Keratinocyte (primary cell): ENCODE measurements at regions not wholly inside any gene's neighbourhood (a gene's known extent, or its start where the extent isn't known, plus 50 kb on each side); places are given as distances from the start of the nearest gene placed in this dataset.

Experiments used
- DNase-seq: peaks from one replicate; pipeline ENCODE4 v3.0.0-alpha.2; 2011; ENCODE audit warnings: low read depth, missing footprints, low spot score
- FAIRE-seq: peaks from 2 replicates; lab custom pipeline; 2011; peaks lifted over from hg19 to GRCh38; lab: Jason Lieb, UNC
- H2AFZ ChIP-seq: 2 replicates; pipeline ENCODE4 v1.6.0; 2012; ENCODE audit warnings: low read length, control low read depth, inconsistent platforms; ENCODE audit not compliant: control insufficient read depth
- H3K27ac ChIP-seq: 2 replicates; pipeline ENCODE4 v1.5.1; 2011; ENCODE audit warnings: low read length; ENCODE audit not compliant: control insufficient read depth, insufficient read depth
- H3K27me3 ChIP-seq: 3 replicates; pipeline ENCODE4 v1.6.0; 2011; ENCODE audit warnings: low read length; ENCODE audit not compliant: control insufficient read depth, insufficient read depth; ENCODE audit errors: extremely low read depth
- H3K36me3 ChIP-seq, 2 experiments: 2 replicates in 1 of 2; 3 replicates in 1 of 2; pipeline ENCODE4 v1.5.1; 2011; ENCODE audit warnings: low read length in 2 of 2, mild to moderate bottlenecking in 1 of 2; ENCODE audit not compliant: control insufficient read depth in 2 of 2, insufficient read depth in 2 of 2; ENCODE audit errors: extremely low read depth in 1 of 2
- H3K4me1 ChIP-seq: 3 replicates; pipeline ENCODE4 v1.5.1; 2011; ENCODE audit warnings: low read length; ENCODE audit not compliant: control insufficient read depth, insufficient read depth; ENCODE audit errors: extremely low read depth
- H3K4me2 ChIP-seq: 3 replicates; pipeline ENCODE4 v1.6.0; 2011; ENCODE audit warnings: low read depth, low read length; ENCODE audit not compliant: control insufficient read depth, insufficient read depth; ENCODE audit errors: extremely low read depth
- H3K4me3 ChIP-seq, 3 experiments: fragments of 200-600 bp in 1 of 3; sonication (generic) in 1 of 3; 2 replicates in 2 of 3; 3 replicates in 1 of 3; pipeline ENCODE4 v1.5.1; 2011 to 2016; ENCODE audit warnings: low read length in 3 of 3, mild to moderate bottlenecking in 3 of 3, control low read depth in 2 of 3, inconsistent platforms in 1 of 3, low read depth in 1 of 3, mixed read lengths in 1 of 3, mixed run types in 1 of 3, moderate library complexity in 1 of 3; ENCODE audit not compliant: control insufficient read depth in 2 of 3, insufficient read depth in 2 of 3; ENCODE audit errors: extremely low read depth in 1 of 3
- H3K79me2 ChIP-seq: 2 replicates; pipeline ENCODE4 v1.6.0; 2012; ENCODE audit warnings: low read length; ENCODE audit not compliant: control insufficient read depth, insufficient read depth
- H3K9ac ChIP-seq: 3 replicates; pipeline ENCODE4 v1.6.0; 2011; ENCODE audit warnings: low read length; ENCODE audit not compliant: control insufficient read depth, insufficient read depth; ENCODE audit errors: extremely low read depth
- H3K9me1 ChIP-seq: 3 replicates; pipeline ENCODE4 v1.6.0; 2011; ENCODE audit warnings: low read length; ENCODE audit not compliant: control insufficient read depth, insufficient read depth; ENCODE audit errors: extremely low read depth
- H3K9me3 ChIP-seq: 2 replicates; pipeline ENCODE4 v1.5.1; 2012; ENCODE audit warnings: low read depth, low read length; ENCODE audit not compliant: control insufficient read depth
- H4K20me1 ChIP-seq: 3 replicates; pipeline ENCODE4 v1.6.0; 2011; ENCODE audit warnings: low read length; ENCODE audit not compliant: control insufficient read depth, insufficient read depth; ENCODE audit errors: extremely low read depth
- CTCF ChIP-seq, 3 experiments: IDR thresholded peaks in 1 of 3; conservative IDR thresholded peaks in 1 of 3; optimal IDR thresholded peaks in 1 of 3; 2 replicates in 2 of 3; 3 replicates in 1 of 3; pipeline versions ENCODE3 to v1.5.1; 2011; ENCODE audit warnings: low read length in 3 of 3, mild to moderate bottlenecking in 3 of 3, moderate library complexity in 2 of 3, control low read depth in 1 of 3, inconsistent platforms in 1 of 3; ENCODE audit not compliant: insufficient read depth in 2 of 3; ENCODE audit errors: extremely low read depth in 1 of 3
- EZH2 ChIP-seq: IDR thresholded peaks from one replicate; pipeline ENCODE4 v1.6.1; 2012; ENCODE audit warnings: inconsistent platforms, mild to moderate bottlenecking, low read length, moderate library complexity
- dilution Hi-C: fragments of 300-500 bp; cut with MboI; formaldehyde crosslinking; loops from one replicate; pipeline ENCODE4 v1.7.0; 2020; ENCODE audit warnings: low sequenced_read_pairs; ENCODE audit not compliant: extremely low pct_ligation_motif_present

DNA sequence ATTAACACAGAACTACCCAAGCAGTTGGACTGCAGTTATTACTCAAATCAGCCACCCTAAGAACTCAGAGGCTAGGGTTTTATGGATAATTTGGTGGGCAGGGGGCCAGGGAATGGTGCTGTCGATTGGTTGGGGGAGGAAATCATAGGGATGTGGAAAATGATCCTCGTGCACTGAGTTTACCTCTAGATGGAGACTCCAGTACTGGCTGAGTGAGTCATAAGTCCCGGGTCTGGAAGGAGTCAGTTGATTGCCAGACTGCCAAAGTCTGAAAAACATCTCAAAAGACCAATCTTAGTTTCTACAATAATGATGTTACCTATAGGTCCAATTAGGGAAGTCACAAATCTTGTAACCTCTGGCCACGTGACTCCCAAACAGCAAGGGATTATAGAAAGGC lies 257.5 kb upstream of the PRMT6 start:
- H3K36me3 ChIP-seq, result no peaks in the 10 kb centered on the region
- H3K27me3 ChIP-seq, result no peaks in the 10 kb centered on the region
- H3K9me1 ChIP-seq, result no peaks in the 10 kb centered on the region
- H3K27ac ChIP-seq, result no peak overlapping the region
- H2AFZ ChIP-seq, result no peak overlapping the region
- H4K20me1 ChIP-seq, result no peaks in the 10 kb centered on the region
- H3K9ac ChIP-seq, result no peak overlapping the region
- DNase-seq (no peak), FAIRE-seq (peak; percentile 76)
- H3K79me2 ChIP-seq, result no peaks in the 10 kb centered on the region
- no peak for TF ChIP-seq EZH2
- peak in 2 of 3 experiments; percentile 11 to 33 for TF ChIP-seq CTCF (optimal IDR thresholded peaks at IDR 0.05 in 1 of 3, IDR thresholded peaks at IDR 0.05 in 1 of 3, conservative IDR thresholded peaks at IDR 0.05 in 1 of 3; ENCODE audit: extremely low read depth in 1 of 3, insufficient read depth in 2 of 3, low read length in 3 of 3)
- no peak overlapping the region for H3K4me2 ChIP-seq
- no peaks in the 10 kb centered on the region for H3K4me1 ChIP-seq
- H3K4me3 ChIP-seq, result no peak overlapping the region
- no peaks in the 10 kb centered on the region for H3K9me3 ChIP-seq
- dilution Hi-C loops, result no loop called here

GRCh38 chr1:106802181-106802580 lies 254.3 kb upstream of the PRMT6 start:
- FAIRE-seq (no peak), DNase-seq (no peak)
- Histone ChIP-seq H3K9me3 (no peaks in the 10 kb centered on the region), H3K36me3 (no peaks in the 10 kb centered on the region), H3K4me1 (no peaks in the 10 kb centered on the region), H3K4me3 (no peak overlapping the region), H3K27ac (no peak overlapping the region), H2AFZ (no peak overlapping the region), H3K79me2 (no peaks in the 10 kb centered on the region), H3K9me1 (no peaks in the 10 kb centered on the region), H3K27me3 (no peaks in the 10 kb centered on the region), H4K20me1 (no peaks in the 10 kb centered on the region), H3K4me2 (no peak overlapping the region), H3K9ac (no peak overlapping the region)
- TF ChIP-seq EZH2 (no peak), CTCF (optimal IDR thresholded peaks at IDR 0.05 in 1 of 3, IDR thresholded peaks at IDR 0.05 in 1 of 3, conservative IDR thresholded peaks at IDR 0.05 in 1 of 3; ENCODE audit: extremely low read depth in 1 of 3, insufficient read depth in 2 of 3, low read length in 3 of 3) (no peak)
- dilution Hi-C loops, result no loop called here
